HG03378 (cell line): ENCODE measurements at regions not wholly inside any gene's neighbourhood (a gene's known extent, or its start where the extent isn't known, plus 50 kb on each side); places are given as distances from the start of the nearest gene placed in this dataset.
"Not testable (repeated sequence)": the region's sequence is repeated elsewhere in the genome, so short reads cannot be mapped to it uniquely, and the experiment has no call there.

Experiments used
- ATAC-seq: cut with Tn5 transposase; IDR thresholded peaks from one replicate; pipeline ENCODE4 v1.9.1; 2021; ENCODE audit warnings: mild to moderate bottlenecking, moderate library complexity; ENCODE audit not compliant: unreplicated experiment

- ATAC-seq = no peak
Measured at GRCh38 chr3:152578769-152579168, 256.2 kb upstream of the P2RY1 start.

GRCh38 chr3:152581951-152582350, 253.0 kb upstream of the P2RY1 start:
- no peak for ATAC-seq

- no peak for ATAC-seq
Measured at GRCh38 chr3:152583963-152584362, 251.0 kb upstream of the P2RY1 start.

- ATAC-seq = no peak
Measured at GRCh38 chr3:152586974-152587373, 248.0 kb upstream of the P2RY1 start.

GRCh38 chr3:152587861-152588260, 247.1 kb upstream of the P2RY1 start:
- no peak for ATAC-seq

GRCh38 chr3:152589644-152590043, 245.3 kb upstream of the P2RY1 start:
- ATAC-seq = no peak

- no peak for ATAC-seq
Measured at GRCh38 chr3:152591515-152591914, 243.4 kb upstream of the P2RY1 start.

- ATAC-seq = no peak
Measured at GRCh38 chr3:152593242-152593641, 241.7 kb upstream of the P2RY1 start.

- peak; percentile 100 for ATAC-seq
Measured at GRCh38 chr3:152595975-152596821, 238.7 kb upstream of the P2RY1 start.

GRCh38 chr3:152596832-152597231, 238.1 kb upstream of the P2RY1 start:
- ATAC-seq = not testable (repeated sequence)

GRCh38 chr3:152606146-152606545, 228.8 kb upstream of the P2RY1 start:
- ATAC-seq = no peak

- no peak for ATAC-seq
Measured at GRCh38 chr3:152607179-152607578, 227.8 kb upstream of the P2RY1 start.

GRCh38 chr3:152608696-152609594, 226.0 kb upstream of the P2RY1 start:
- ATAC-seq = no peak

- no peak for ATAC-seq
Measured at GRCh38 chr3:152609891-152610290, 225.0 kb upstream of the P2RY1 start.

GRCh38 chr3:152610622-152611021, 224.3 kb upstream of the P2RY1 start:
- no peak for ATAC-seq

GRCh38 chr3:152611905-152612304, 223.0 kb upstream of the P2RY1 start:
- no peak for ATAC-seq

GRCh38 chr3:152613851-152614250, 221.1 kb upstream of the P2RY1 start:
- no peak for ATAC-seq

- ATAC-seq = no peak
Measured at GRCh38 chr3:152615681-152616080, 219.2 kb upstream of the P2RY1 start.

GRCh38 chr3:152617609-152618008, 217.3 kb upstream of the P2RY1 start:
- no peak for ATAC-seq

GRCh38 chr3:152618529-152618928, 216.4 kb upstream of the P2RY1 start:
- ATAC-seq = no peak

GRCh38 chr3:152619691-152620090, 215.2 kb upstream of the P2RY1 start:
- no peak for ATAC-seq

GRCh38 chr3:152620395-152620794, 214.5 kb upstream of the P2RY1 start:
- no peak for ATAC-seq
